VCaP (cell line): ENCODE measurements at regions not wholly inside any gene's neighbourhood (a gene's known extent, or its start where the extent isn't known, plus 50 kb on each side); places are given as distances from the start of the nearest gene placed in this dataset.
A peak's percentile ranks its signal among the peaks of the same experiment; 100 is the strongest.
"Not testable (repeated sequence)": the region's sequence is repeated elsewhere in the genome, so short reads cannot be mapped to it uniquely, and the experiment has no call there.

ENCODE experiments used
- H3K27ac ChIP-seq: fragments of 450-650 bp; 2 replicates; pipeline ENCODE4 v1.5.1; 2017
- TF ChIP-seq, protein P1 (sequence below): fragments of 450-650 bp; conservative IDR thresholded peaks from 2 replicates; pipeline ENCODE4 v1.5.1; 2017; ENCODE audit warnings: mild to moderate bottlenecking, moderate library complexity

DNA sequence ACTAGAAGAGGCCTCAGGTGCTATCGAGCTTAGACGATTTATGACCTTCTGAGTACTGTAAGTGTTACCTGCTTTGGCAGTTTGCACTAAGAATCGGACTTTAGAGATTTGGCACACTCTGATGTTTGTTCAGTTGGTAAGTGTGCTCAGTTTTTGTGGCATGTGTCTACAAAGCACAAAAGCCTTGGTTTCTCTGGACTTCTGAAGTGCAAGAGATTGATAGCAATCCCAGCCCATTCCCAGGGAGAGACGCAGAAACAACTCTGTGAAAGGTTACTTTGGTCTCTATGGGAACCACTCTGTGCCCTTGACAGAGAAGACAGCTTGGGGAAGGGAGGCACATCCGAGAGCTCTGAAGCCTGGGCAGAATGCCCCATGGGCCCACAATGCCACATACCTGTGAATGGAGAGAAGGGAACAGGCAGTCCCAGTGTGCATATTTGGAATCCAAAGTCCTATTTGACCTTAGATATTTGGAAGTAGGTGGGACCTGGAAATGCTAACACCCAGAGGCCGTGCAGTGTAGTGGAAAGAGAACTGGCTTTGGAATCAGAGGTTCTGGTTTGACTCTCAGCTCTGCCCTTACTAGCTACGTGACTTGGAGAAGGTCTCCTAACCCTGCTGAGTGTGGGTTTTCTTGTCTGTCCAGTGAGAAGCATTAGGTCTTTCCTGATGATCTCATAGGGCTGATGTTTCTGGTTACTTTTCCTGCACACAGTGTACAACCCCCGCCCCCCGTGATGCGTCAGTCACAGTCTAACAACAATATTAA is 194.3 kb upstream of the VLDLR start:
- peak overlapping the region; percentile 72 for H3K27ac ChIP-seq
- TF ChIP-seq, protein P1, sequence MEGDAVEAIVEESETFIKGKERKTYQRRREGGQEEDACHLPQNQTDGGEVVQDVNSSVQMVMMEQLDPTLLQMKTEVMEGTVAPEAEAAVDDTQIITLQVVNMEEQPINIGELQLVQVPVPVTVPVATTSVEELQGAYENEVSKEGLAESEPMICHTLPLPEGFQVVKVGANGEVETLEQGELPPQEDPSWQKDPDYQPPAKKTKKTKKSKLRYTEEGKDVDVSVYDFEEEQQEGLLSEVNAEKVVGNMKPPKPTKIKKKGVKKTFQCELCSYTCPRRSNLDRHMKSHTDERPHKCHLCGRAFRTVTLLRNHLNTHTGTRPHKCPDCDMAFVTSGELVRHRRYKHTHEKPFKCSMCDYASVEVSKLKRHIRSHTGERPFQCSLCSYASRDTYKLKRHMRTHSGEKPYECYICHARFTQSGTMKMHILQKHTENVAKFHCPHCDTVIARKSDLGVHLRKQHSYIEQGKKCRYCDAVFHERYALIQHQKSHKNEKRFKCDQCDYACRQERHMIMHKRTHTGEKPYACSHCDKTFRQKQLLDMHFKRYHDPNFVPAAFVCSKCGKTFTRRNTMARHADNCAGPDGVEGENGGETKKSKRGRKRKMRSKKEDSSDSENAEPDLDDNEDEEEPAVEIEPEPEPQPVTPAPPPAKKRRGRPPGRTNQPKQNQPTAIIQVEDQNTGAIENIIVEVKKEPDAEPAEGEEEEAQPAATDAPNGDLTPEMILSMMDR, result no peak

DNA sequence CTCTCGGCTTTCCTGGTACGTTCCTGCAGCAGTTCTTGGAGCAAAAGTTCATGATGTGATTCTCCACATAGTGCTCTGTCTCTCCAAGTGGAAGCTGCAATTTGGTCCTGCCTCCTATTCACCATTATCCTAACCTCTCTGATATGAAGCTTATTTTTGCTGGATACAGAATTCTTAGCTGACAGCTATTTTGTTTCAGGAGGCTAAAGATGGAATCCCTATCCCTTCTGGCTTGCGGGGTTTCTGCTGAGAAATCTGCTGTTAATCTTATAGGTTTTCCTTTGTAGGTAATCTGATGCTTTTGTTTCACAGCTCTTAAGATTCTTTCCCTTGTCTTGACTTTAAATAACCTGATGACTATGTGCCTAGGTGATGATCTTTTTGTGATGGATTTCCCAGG is 181.6 kb upstream of the VLDLR start:
- no peak overlapping the region for H3K27ac ChIP-seq
- TF ChIP-seq, protein P1, result no peak

DNA sequence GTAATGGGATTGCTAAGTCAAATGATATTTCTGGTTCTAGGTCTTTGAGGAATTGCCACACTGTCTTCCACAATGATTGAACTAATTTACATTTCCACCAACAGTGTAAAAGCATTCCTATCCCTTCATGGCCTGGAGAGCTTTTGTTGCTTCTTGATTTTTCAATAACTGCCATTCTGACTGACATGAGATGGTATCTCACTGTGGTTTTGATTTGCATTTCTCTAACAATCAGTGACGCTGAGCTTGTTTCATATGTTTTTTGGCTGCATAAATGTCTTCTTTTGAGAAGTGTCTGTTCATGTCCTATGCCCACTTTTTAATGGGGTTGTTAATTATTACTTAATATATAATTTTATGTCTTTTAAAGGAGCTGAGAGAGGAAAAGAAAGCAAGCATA is 177.7 kb upstream of the VLDLR start:
- H3K27ac ChIP-seq, result not testable (repeated sequence)

DNA sequence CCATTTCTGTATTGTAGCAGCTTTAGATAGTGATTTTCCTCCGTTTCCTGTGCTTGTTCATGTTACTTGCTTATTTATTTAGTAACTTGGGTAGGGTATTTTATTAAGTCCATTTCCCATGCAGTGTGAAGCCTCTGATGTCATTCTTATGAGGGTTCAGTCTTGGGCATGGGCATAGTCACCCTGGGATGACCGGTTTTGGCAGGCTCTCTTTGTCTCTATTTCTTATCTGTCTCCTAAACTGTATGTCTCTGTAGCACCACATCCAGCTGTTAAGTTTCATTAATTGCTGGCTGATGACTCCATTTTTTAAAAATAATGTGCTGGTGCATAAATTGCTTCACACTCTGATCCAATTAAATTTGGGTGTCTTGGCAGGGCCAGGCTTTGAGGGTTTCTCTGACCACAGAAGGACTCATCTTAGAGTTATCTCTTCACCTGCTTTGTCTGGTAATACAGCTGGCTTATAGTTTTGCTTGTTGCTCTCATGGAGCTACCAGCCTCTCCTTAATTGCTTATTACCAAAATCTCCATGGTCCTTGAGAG is 173.3 kb upstream of the VLDLR start:
- TF ChIP-seq, protein P1, result no peak
- H3K27ac ChIP-seq, result no peak overlapping the region

DNA sequence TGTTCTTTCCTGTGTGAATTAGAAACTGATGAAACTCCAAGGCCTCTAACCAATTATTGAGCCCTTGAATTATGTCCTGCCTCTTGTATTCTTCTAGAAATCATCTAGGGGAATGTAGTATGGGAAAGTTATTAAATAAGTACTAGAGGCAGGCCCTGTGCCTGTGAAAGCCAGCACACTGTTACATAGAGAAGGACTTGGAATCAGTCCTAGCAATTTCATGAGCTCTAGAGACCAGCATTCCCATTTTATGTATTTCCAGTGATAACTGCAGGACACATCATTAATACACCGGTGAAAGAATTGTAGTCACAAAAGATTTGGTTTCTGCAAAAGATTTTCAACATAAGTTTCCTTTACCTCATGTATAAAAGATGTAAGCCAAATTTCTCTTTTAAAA is 168.5 kb upstream of the VLDLR start:
- TF ChIP-seq, protein P1, result no peak
- no peak overlapping the region for H3K27ac ChIP-seq

DNA sequence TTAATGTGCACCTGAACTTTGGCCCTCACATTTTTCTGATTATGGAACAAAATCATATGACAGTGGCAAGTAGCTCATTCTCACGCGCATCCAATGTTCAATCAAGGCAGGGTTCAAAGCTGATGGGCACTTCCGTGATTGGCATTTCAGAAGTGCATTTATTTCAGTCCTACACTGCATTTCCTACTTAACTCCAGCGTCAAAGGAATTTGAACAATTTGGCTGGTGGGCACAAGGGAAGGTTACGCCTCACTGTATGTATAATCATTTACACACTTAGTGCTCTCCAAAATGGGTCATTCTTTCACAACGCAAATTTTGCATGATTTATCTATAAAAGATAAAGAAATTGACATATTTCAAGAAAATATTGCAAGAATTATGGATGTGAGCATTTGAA is 167.9 kb upstream of the VLDLR start:
- TF ChIP-seq, protein P1, result no peak
- no peak overlapping the region for H3K27ac ChIP-seq

DNA sequence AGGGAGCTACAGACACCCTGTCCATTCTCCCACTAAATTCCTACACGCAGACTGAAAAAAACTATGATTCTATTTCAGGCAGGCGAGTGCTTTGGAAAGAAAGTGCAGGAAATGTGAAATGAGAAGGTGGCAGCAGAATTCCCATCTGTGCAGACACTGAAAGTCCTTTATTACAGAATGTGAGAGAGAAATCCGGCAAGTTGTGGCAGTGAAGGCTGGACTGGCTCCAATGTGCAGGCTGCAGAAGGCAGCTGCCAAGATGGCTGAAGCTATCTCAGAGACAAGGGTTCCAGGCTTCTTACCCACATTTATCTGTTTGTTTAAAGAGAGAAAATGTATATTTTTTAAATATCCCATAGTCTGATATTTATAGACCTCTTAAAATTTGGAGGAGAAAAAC is 161.8 kb upstream of the VLDLR start:
- TF ChIP-seq, protein P1, result no peak
- H3K27ac ChIP-seq, result no peak overlapping the region

DNA sequence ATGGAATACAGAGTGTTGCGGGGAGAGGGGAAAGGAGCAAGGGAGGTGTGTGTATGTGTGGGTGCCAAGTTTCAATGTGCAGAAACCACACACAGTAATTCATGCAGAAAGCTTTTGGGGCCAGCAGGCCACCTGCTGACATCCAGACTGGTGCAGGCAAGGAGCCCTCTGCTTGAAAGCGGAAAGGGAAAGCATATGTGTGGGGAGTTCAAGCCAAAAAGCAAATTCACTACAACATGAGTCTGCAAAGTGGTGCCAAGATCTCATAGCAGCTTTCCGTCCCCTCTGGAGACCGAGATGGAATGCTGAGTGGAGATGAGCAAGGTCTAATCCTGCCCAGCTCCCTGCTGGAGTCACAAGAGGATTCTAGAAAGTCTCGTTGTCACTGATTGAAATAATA is 159.7 kb upstream of the VLDLR start:
- TF ChIP-seq, protein P1, result no peak
- H3K27ac ChIP-seq, result no peak overlapping the region
